Vagina (tissue), 2 donors: ENCODE measurements at regions not wholly inside any gene's neighbourhood (a gene's known extent, or its start where the extent isn't known, plus 50 kb on each side); places are given as distances from the start of the nearest gene placed in this dataset.

Experiments used
- CTCF ChIP-seq, 3 experiments: fragments of 450-650 bp in 2 of 3; fragments of 200-600 bp in 1 of 3; sonication (generic) in 1 of 3; IDR thresholded peaks; one replicate each; pipeline ENCODE4 v1.5.1; 2017 to 2019; ENCODE audit warnings: antibody characterized with exemption in 3 of 3, mild to moderate bottlenecking in 2 of 3, moderate library complexity in 2 of 3
- POLR2A ChIP-seq, 2 donors: fragments of 450-650 bp; IDR thresholded peaks; one replicate each; pipeline ENCODE4 v1.6.1; 2017; ENCODE audit warnings: antibody characterized with exemption in 2 of 2, mild to moderate bottlenecking in 2 of 2, moderate library complexity in 2 of 2
- POLR2AphosphoS5 ChIP-seq, 2 donors: sonication (generic); formaldehyde crosslinking; IDR thresholded peaks; one replicate each; pipeline ENCODE4 v1.9.0; 2017; ENCODE audit warnings: antibody characterized with exemption in 2 of 2, mild to moderate bottlenecking in 2 of 2, low read depth in 1 of 2; ENCODE audit not compliant: insufficient read depth in 1 of 2

DNA sequence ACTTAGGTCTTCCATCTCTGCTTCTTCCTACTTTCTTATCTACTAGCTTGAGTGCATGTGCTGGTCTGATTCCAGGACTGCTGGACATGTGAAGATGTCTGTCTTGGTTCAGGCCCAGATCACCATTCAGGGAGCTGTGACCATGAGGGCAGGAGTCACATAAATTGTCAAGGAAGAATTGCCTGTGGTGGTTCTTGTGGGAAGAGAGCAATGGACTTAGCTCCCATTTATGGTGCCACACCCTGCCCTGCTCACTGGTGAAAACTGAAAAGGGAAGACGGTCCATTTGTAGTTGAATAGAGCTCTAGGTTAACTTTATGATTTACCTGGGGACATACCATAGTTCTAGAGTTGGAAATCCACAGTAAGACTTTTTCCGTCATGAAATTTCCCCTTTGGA is 244.3 kb upstream of the ZNF608 start:
- no peak for TF ChIP-seq POLR2A (IDR thresholded peaks at IDR 0.05)
- TF ChIP-seq CTCF (IDR thresholded peaks at IDR 0.05) = no peak
- no peak for TF ChIP-seq POLR2AphosphoS5 (IDR thresholded peaks at IDR 0.05; ENCODE audit: insufficient read depth in 1 of 2, low read depth in 1 of 2)
